H1 (cell line): ENCODE measurements at regions not wholly inside any gene's neighbourhood (a gene's known extent, or its start where the extent isn't known, plus 50 kb on each side); places are given as distances from the start of the nearest gene placed in this dataset.

Source experiments
- CTCF ChIA-PET: fragments of 300-600 bp; sonication (Branson Sonifier 250); formaldehyde crosslinking; loops from one replicate; lab custom pipeline; 2021; ENCODE audit not compliant: partially characterized antibody; lab: Charles Lee
- POLR2A ChIA-PET: fragments of 300-600 bp; sonication (Branson Sonifier 250); formaldehyde crosslinking; loops from one replicate; lab custom pipeline; 2021; ENCODE audit warnings: inconsistent platforms; ENCODE audit not compliant: partially characterized antibody; lab: Charles Lee
- DNase-seq, 2 experiments: peaks; one replicate each; pipeline versions ENCODE4 v3.0.0 to v3.0.0-alpha.2; 2010 to 2022; ENCODE audit warnings: low spot score in 2 of 2, low read depth in 1 of 2, mixed read lengths in 1 of 2
- FAIRE-seq: peaks from 2 replicates; lab custom pipeline; 2011; peaks lifted over from hg19 to GRCh38; lab: Jason Lieb, UNC
- H2AFZ ChIP-seq: 2 replicates; pipeline ENCODE4 v1.8.1; 2012; ENCODE audit warnings: low read length, inconsistent platforms
- H2AK5ac ChIP-seq: 2 replicates; pipeline ENCODE4 v1.6.1; 2013; ENCODE audit warnings: low read depth, low read length
- H2BK120ac ChIP-seq: replicated peaks from 2 replicates; pipeline ENCODE3; 2013; ENCODE audit warnings: low read depth, low read length, inconsistent platforms
- H2BK12ac ChIP-seq: 2 replicates; pipeline ENCODE4 v1.6.1; 2013; ENCODE audit warnings: low read depth, low read length
- H2BK15ac ChIP-seq: 2 replicates; pipeline ENCODE4 v1.6.1; 2013; ENCODE audit warnings: low read length
- H2BK20ac ChIP-seq: 2 replicates; pipeline ENCODE4 v1.6.1; 2013; ENCODE audit warnings: low read length
- H2BK5ac ChIP-seq: 2 replicates; pipeline ENCODE4 v1.6.1; 2013; ENCODE audit warnings: low read depth, low read length
- H3K14ac ChIP-seq: 2 replicates; pipeline ENCODE4 v1.6.1; 2013; ENCODE audit warnings: inconsistent platforms; ENCODE audit not compliant: insufficient read length
- H3K18ac ChIP-seq: 2 replicates; pipeline ENCODE4 v1.6.1; 2013; ENCODE audit warnings: low read length; ENCODE audit errors: extremely low read depth
- H3K23ac ChIP-seq: 2 replicates; pipeline ENCODE4 v1.6.1; 2013; ENCODE audit warnings: inconsistent platforms; ENCODE audit not compliant: insufficient read length
- H3K23me2 ChIP-seq: 2 replicates; pipeline ENCODE4 v1.6.1; 2013; ENCODE audit warnings: low read depth, low read length
- H3K27ac ChIP-seq: 2 replicates; pipeline ENCODE4 v1.6.1; 2011; ENCODE audit warnings: low read depth, low read length, inconsistent platforms
- H3K27me3 ChIP-seq, 4 experiments: replicated peaks in 1 of 4; 1 replicate in 1 of 4; 2 replicates in 3 of 4; pipeline versions ENCODE4 v1.6.1 to v1.8.1; 2011 to 2013; ENCODE audit warnings: low read length in 3 of 4, mild to moderate bottlenecking in 3 of 4, inconsistent platforms in 2 of 4, mixed read lengths in 2 of 4, moderate library complexity in 1 of 4; ENCODE audit not compliant: control insufficient read depth in 3 of 4, insufficient read depth in 3 of 4; ENCODE audit errors: extremely low read depth in 1 of 4
- H3K36me3 ChIP-seq, 4 experiments: 2 replicates each; pipeline versions ENCODE4 v1.6.1 to v1.8.1; 2011 to 2013; ENCODE audit warnings: mild to moderate bottlenecking in 4 of 4, low read length in 3 of 4, moderate library complexity in 2 of 4, control low read depth in 1 of 4, inconsistent platforms in 1 of 4; ENCODE audit not compliant: insufficient read depth in 4 of 4, control insufficient read depth in 2 of 4
- H3K4ac ChIP-seq: replicated peaks from 2 replicates; pipeline ENCODE3; 2013; ENCODE audit warnings: low read length, low read depth, mixed read lengths, inconsistent platforms; ENCODE audit not compliant: insufficient read length
- H3K4me1 ChIP-seq, 4 experiments: replicated peaks in 1 of 4; 1 replicate in 1 of 4; 2 replicates in 3 of 4; pipeline versions ENCODE4 v1.6.1 to v1.8.1; 2011 to 2013; ENCODE audit warnings: low read length in 3 of 4, inconsistent platforms in 2 of 4, mixed read lengths in 1 of 4; ENCODE audit not compliant: insufficient read depth in 4 of 4, control insufficient read depth in 3 of 4
- H3K4me2 ChIP-seq, 2 experiments: 2 replicates each; pipeline versions ENCODE4 v1.6.1 to v1.8.1; 2011 to 2013; ENCODE audit warnings: low read depth in 2 of 2, low read length in 2 of 2, control low read depth in 1 of 2, inconsistent platforms in 1 of 2, mild to moderate bottlenecking in 1 of 2; ENCODE audit not compliant: insufficient read depth in 1 of 2
- H3K4me3 ChIP-seq, 4 experiments: fragments of 200-600, 300-600 bp in 1 of 4; sonication (generic), shearing (Covaris generic), sonication (Bioruptor Twin) in 1 of 4; 2 replicates each; pipeline versions ENCODE4 v1.5.1 to v1.8.1; 2011 to 2016; ENCODE audit warnings: low read length in 4 of 4, low read depth in 3 of 4, control low read depth in 2 of 4, inconsistent platforms in 2 of 4, mild to moderate bottlenecking in 2 of 4, mixed read lengths in 1 of 4, moderate library complexity in 1 of 4; ENCODE audit not compliant: insufficient read depth in 2 of 4; ENCODE audit errors: extremely low read depth in 1 of 4
- H3K56ac ChIP-seq: replicated peaks from 2 replicates; pipeline ENCODE3; 2013; ENCODE audit warnings: low read depth, mild to moderate bottlenecking, mixed read lengths, low read length, inconsistent platforms; ENCODE audit not compliant: insufficient read length
- H3K79me1 ChIP-seq: 2 replicates; pipeline ENCODE4 v1.6.1; 2013; ENCODE audit warnings: low read depth, low read length, control low read depth
- H3K79me2 ChIP-seq, 2 experiments: 2 replicates each; pipeline versions ENCODE4 v1.6.1 to v1.8.1; 2012 to 2013; ENCODE audit warnings: low read length in 2 of 2, mild to moderate bottlenecking in 2 of 2, inconsistent platforms in 1 of 2; ENCODE audit not compliant: insufficient read depth in 2 of 2, control insufficient read depth in 1 of 2
- H3K9ac ChIP-seq, 4 experiments: replicated peaks in 1 of 4; 1 replicate in 1 of 4; 2 replicates in 3 of 4; pipeline versions ENCODE4 v1.6.1 to v1.8.1; 2011 to 2013; ENCODE audit warnings: low read depth in 3 of 4, low read length in 3 of 4, control low read depth in 2 of 4, mild to moderate bottlenecking in 2 of 4, moderate library complexity in 2 of 4, inconsistent platforms in 1 of 4; ENCODE audit errors: extremely low read depth in 1 of 4
- H3K9me3 ChIP-seq, 2 experiments: 2 replicates each; pipeline versions ENCODE4 v1.6.1 to v1.8.1; 2012 to 2013; ENCODE audit warnings: mild to moderate bottlenecking in 2 of 2, moderate library complexity in 2 of 2, control low read depth in 1 of 2, inconsistent platforms in 1 of 2, low read depth in 1 of 2, low read length in 1 of 2, mixed read lengths in 1 of 2; ENCODE audit not compliant: insufficient read depth in 2 of 2
- H4K20me1 ChIP-seq, 2 experiments: replicated peaks in 1 of 2; 2 replicates each; pipeline versions ENCODE3 to v1.8.1; 2011 to 2013; ENCODE audit warnings: inconsistent platforms in 2 of 2, low read length in 2 of 2, mild to moderate bottlenecking in 1 of 2; ENCODE audit not compliant: insufficient read depth in 2 of 2, control insufficient read depth in 1 of 2
- H4K5ac ChIP-seq: 2 replicates; pipeline ENCODE4 v1.6.1; 2013; ENCODE audit warnings: low read length, low read depth, mixed read lengths, inconsistent platforms; ENCODE audit not compliant: insufficient read length
- H4K8ac ChIP-seq: 2 replicates; pipeline ENCODE4 v1.8.0; 2013; ENCODE audit warnings: mild to moderate bottlenecking, moderate library complexity, low read length, inconsistent platforms; ENCODE audit not compliant: insufficient read depth; ENCODE audit errors: extremely low read depth
- H4K91ac ChIP-seq: replicated peaks from 2 replicates; pipeline ENCODE3; 2013; ENCODE audit warnings: low read length, mixed read lengths, inconsistent platforms; ENCODE audit not compliant: insufficient read length
- WGBS, 2 experiments: shearing (Covaris generic) in 1 of 2; methylation state at CpG; one replicate each; pipeline versions ENCODE4 v1.1.6 to v1.1.7; 2013 to 2015; ENCODE audit warnings: low lambda C conversion rate in 2 of 2, mixed read lengths in 2 of 2, inconsistent platforms in 1 of 2, low coverage in 1 of 2, missing lambda C conversion rate in 1 of 2; ENCODE audit not compliant: insufficient replicate concordance in 2 of 2, insufficient coverage in 1 of 2, insufficient read length in 1 of 2; ENCODE audit errors: extremely low coverage in 1 of 2, missing lambda C conversion rate in 1 of 2; 5-methylcytosine and 5-hydroxymethylcytosine counted together

DNA sequence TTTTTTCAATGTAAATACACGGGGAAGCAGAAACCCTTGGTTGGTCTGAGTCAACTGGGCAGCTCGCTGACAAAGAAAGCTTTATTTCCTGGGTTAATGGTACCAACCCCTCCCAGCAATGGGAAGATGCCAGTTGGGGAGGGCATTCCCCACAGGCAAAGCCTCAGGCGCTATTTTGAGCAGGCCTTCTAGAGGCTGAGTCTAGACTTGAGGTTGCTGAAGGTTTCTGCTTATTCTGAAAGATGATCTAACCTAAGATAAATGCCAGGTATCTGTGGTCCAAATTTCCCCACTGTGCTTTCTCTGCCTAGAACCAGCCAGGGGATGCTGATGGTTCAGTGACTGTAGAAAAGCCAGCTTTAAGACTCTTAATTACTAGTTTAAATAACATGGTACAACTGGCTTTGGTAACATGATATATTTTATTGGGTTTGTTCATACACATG is 172.5 kb upstream of the JARID2 start:
- no peak for FAIRE-seq
- CTCF ChIA-PET, result interaction anchor here (0.6 to 2.5 kb wide), 3 partner anchors 15 to 544 kb away, joined by 3 to 8 read pairs (median 4); no protein-coding TSS in a partner anchor
- WGBS, 2 experiments, result 90% methylated on average over 3 of the region's 3 CpGs; no CpG with 5 or more reads in 1 of the 2 experiments

More for the DNA sequence above, 172.5 kb upstream of the JARID2 start:
- Histone ChIP-seq H2BK15ac (no peak overlapping the region), H3K4me1 (peaks cover 4 to 10% (median 7%) of the 10 kb centered on the region in 4 experiments; a peak in 6 of 7 replicates), H4K20me1 (no peaks in the 10 kb centered on the region), H4K5ac (no peak overlapping the region), H2BK120ac (no peak overlapping the region), H3K36me3 (no peaks in the 10 kb centered on the region), H2AK5ac (no peak overlapping the region), H4K91ac (peak overlapping the region; percentile 62), H3K9me3 (no peaks in the 10 kb centered on the region), H3K4ac (no peak overlapping the region), H3K4me3 (no peak overlapping the region), H3K23me2 (no peaks in the 10 kb centered on the region; the same call in 1 of the 2 replicates), H3K27ac (no peak overlapping the region), H3K23ac (no peak overlapping the region), H2AFZ (no peak overlapping the region), H3K56ac (no peak overlapping the region), H3K79me2 (no peaks in the 10 kb centered on the region), H3K14ac (no peak overlapping the region), H2BK12ac (no peak overlapping the region), H3K9ac (no peak overlapping the region), H3K27me3 (no peaks in the 10 kb centered on the region; a peak in 1 of 7 replicates), H3K18ac (0 out of 2 replicates have a peak overlapping the region, but pooled peaks have one; percentile 54), H3K79me1 (no peaks in the 10 kb centered on the region), H2BK5ac (no peak overlapping the region), H3K4me2 (no peak overlapping the region), H2BK20ac (peak overlapping the region; percentile 56; the same call in 1 of the 2 replicates), H4K8ac (no peak overlapping the region)
- POLR2A ChIA-PET, result no interaction called here
- DNase-seq, result no peak
